ENCODE measurements at regions not wholly inside any gene's neighbourhood (a gene's known extent, or its start where the extent isn't known, plus 50 kb on each side); places are given as distances from the start of the nearest gene placed in this dataset.

- intact Hi-C loops (cut with DNase I): no loop called here
- Histone ChIP-seq H3K27me3 (peaks cover 0 to 6% (median 0%) of the 10 kb centered on the region in 7 donors), H3K9me3 (no peaks in the 10 kb centered on the region), H3K36me3 (no peaks in the 10 kb centered on the region), H3K27ac (no peak overlapping the region), H3K4me3 (no peak overlapping the region), H3K4me1 (peaks cover 0 to 8% (median 4%) of the 10 kb centered on the region in 9 donors)
- DNase-seq (no peak), ATAC-seq (peak in 1 of 8 donors; percentile 6)
- TF ChIP-seq, protein P1, sequence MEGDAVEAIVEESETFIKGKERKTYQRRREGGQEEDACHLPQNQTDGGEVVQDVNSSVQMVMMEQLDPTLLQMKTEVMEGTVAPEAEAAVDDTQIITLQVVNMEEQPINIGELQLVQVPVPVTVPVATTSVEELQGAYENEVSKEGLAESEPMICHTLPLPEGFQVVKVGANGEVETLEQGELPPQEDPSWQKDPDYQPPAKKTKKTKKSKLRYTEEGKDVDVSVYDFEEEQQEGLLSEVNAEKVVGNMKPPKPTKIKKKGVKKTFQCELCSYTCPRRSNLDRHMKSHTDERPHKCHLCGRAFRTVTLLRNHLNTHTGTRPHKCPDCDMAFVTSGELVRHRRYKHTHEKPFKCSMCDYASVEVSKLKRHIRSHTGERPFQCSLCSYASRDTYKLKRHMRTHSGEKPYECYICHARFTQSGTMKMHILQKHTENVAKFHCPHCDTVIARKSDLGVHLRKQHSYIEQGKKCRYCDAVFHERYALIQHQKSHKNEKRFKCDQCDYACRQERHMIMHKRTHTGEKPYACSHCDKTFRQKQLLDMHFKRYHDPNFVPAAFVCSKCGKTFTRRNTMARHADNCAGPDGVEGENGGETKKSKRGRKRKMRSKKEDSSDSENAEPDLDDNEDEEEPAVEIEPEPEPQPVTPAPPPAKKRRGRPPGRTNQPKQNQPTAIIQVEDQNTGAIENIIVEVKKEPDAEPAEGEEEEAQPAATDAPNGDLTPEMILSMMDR (IDR thresholded peaks at IDR 0.05): no peak
- 76 to 81% methylated on average over 9 of the region's 9 CpGs for WGBS, 2 donors
These were observed 183.4 kb downstream of the ANKRD60 start for GRCh38 chr20:58044931-58045555.

- intact Hi-C loops (cut with DNase I): no loop called here
- Histone ChIP-seq H3K27ac (no peak overlapping the region), H3K4me3 (no peak overlapping the region), H3K9me3 (no peaks in the 10 kb centered on the region), H3K36me3 (no peaks in the 10 kb centered on the region), H3K4me1 (peaks cover 0 to 10% (median 4%) of the 10 kb centered on the region in 9 donors), H3K27me3 (peaks cover 0 to 6% (median 0%) of the 10 kb centered on the region in 7 donors)
- ATAC-seq: no peak
- TF ChIP-seq, protein P1 (IDR thresholded peaks at IDR 0.05): no peak
- DNase-seq: no peak
- 78 to 89% methylated on average over 6 of the region's 6 CpGs for WGBS, 2 donors
These were observed 184.2 kb downstream of the ANKRD60 start for GRCh38 chr20:58044286-58044685.

DNA sequence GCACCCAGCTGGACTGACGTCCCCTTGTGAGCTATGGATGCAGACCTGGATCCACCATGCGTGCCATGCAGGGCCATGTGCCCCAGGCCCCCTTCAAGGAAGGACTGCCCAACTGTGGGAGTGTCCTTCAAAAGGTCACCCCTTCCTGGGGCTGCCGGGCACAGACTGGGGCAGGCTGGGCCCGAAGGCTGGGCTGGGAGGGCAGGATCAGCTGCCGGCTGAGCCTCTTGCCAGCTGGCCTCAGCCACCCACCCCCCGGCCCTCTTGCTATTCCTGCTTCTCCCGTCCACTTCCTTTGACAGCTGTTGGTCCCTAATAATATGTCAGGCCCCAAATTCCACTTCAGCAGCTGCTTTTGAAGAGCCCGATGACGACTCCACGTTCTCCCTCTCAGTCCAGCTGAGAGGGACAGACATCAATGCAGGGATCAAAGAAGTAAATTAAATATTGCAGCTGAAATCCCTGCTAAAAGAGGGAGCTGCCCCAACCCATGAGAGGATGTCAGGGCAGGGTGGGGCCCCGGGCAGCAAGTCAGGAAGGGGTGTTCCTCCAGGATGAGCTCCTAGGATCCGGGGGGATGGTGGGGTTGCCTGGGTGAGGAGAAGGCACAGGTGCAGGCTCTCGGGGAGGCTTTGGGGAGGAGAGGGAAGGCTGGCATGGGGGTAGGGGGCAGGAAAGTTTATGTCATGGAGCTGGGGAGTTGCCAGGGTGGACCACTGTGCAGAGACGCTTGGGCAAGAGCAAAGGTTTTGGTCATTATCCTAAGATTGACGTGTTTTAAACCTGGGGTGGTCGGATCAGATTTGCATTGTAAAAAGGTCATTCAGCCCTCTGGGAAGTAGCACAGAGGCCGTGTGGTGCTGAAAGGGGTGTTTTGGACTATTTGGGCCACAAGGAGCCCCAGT, 185.0 kb downstream of the ANKRD60 start:
- intact Hi-C loops (cut with DNase I): no loop called here
- H3K4me3 ChIP-seq: no peak overlapping the region
- no peak for DNase-seq
- WGBS, 2 donors: 55 to 58% methylated on average over 17 of the region's 17 CpGs
- peaks cover 0 to 6% (median 0%) of the 10 kb centered on the region in 7 donors for H3K27me3 ChIP-seq
- H3K4me1 ChIP-seq: peaks cover 0 to 15% (median 4%) of the 10 kb centered on the region in 9 donors
- TF ChIP-seq, protein P1 (IDR thresholded peaks at IDR 0.05): no peak
- no peak for ATAC-seq
- H3K36me3 ChIP-seq: no peaks in the 10 kb centered on the region
- H3K27ac ChIP-seq: no peak overlapping the region
- no peaks in the 10 kb centered on the region for H3K9me3 ChIP-seq

DNA sequence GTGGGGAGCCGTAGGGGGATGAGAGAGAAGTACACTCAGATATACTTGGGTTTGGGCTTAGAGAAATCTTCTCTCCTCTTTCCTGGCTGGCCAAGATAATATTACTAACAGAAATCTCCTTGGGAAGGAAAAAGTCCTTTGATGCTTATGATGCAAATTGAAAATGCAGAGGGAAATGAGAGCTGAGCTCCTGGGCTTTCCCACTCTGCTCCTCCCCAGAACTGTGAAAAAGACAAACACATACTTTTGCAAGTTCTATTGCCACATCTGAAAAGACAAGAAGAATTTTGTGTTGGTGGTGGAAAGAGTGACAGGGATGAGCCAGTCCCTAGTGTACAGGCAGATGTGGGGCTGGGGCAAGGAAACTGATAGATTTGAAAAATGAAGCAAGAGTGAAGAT, 185.9 kb downstream of the ANKRD60 start:
- intact Hi-C loops (cut with DNase I): no loop called here
- no peak for ATAC-seq
- Histone ChIP-seq H3K36me3 (no peaks in the 10 kb centered on the region), H3K27me3 (peaks cover 0 to 6% (median 0%) of the 10 kb centered on the region in 7 donors), H3K4me1 (peaks cover 0 to 19% (median 0%) of the 10 kb centered on the region in 9 donors), H3K4me3 (no peak overlapping the region), H3K27ac (no peak overlapping the region), H3K9me3 (no peaks in the 10 kb centered on the region)
- TF ChIP-seq, protein P1 (IDR thresholded peaks at IDR 0.05): no peak
- 73 to 86% methylated on average over 1 of the region's 1 CpG for WGBS, 2 donors
- DNase-seq: no peak

Measured in heart right ventricle (tissue), 16 donors.